Thyroid gland (tissue), 4 donors: ENCODE measurements at regions not wholly inside any gene's neighbourhood (a gene's known extent, or its start where the extent isn't known, plus 50 kb on each side); places are given as distances from the start of the nearest gene placed in this dataset.

Experiments used
- POLR2A ChIP-seq, 2 donors: fragments of 450-650 bp; IDR thresholded peaks; one replicate each; pipeline ENCODE4 v1.6.1; 2017; ENCODE audit warnings: antibody characterized with exemption in 2 of 2, mild to moderate bottlenecking in 2 of 2, moderate library complexity in 1 of 2
- TF ChIP-seq, protein P1 (sequence below), 6 experiments: fragments of 200-600 bp in 3 of 6; fragments of 450-650 bp in 3 of 6; sonication (generic) in 3 of 6; IDR thresholded peaks; one replicate each; pipeline ENCODE4 v1.5.1; 2016 to 2019; ENCODE audit warnings: antibody characterized with exemption in 6 of 6, mild to moderate bottlenecking in 2 of 6, inconsistent platforms in 1 of 6, moderate library complexity in 1 of 6

DNA sequence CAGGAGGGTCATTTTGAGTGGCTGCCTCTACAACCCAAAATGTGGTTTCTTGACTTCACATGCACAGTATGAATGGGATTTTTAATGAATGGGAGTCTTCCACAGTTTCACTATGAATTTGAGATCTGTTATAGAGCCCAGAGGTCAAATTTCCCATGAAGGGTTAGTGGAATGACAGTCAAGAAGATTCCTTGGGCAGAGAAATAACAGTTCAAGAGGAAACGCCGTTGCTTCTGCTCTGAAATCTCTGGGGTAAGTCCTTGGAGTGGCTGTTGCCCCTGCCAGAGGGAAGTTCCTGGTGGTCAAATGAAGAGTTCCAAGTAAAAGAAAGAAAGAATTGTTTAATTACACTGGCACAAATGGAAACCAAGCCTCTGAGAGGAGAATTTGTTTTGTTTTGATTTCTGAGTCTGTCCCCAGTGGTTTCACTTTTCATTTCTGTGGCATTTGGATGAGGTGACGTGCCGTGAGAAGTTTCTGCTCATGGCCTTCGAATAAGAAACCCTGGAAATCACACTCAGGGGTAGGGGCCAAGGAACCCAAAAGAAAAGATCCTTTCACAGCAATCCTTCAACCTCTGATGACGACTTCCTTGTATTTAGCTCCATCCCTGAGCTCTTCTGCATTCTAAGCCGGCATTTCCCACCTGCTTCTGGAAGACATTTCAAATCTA, 77.5 kb upstream of the IL12A start:
- TF ChIP-seq, protein P1, sequence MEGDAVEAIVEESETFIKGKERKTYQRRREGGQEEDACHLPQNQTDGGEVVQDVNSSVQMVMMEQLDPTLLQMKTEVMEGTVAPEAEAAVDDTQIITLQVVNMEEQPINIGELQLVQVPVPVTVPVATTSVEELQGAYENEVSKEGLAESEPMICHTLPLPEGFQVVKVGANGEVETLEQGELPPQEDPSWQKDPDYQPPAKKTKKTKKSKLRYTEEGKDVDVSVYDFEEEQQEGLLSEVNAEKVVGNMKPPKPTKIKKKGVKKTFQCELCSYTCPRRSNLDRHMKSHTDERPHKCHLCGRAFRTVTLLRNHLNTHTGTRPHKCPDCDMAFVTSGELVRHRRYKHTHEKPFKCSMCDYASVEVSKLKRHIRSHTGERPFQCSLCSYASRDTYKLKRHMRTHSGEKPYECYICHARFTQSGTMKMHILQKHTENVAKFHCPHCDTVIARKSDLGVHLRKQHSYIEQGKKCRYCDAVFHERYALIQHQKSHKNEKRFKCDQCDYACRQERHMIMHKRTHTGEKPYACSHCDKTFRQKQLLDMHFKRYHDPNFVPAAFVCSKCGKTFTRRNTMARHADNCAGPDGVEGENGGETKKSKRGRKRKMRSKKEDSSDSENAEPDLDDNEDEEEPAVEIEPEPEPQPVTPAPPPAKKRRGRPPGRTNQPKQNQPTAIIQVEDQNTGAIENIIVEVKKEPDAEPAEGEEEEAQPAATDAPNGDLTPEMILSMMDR (IDR thresholded peaks at IDR 0.05): no peak
- TF ChIP-seq POLR2A (IDR thresholded peaks at IDR 0.05): no peak
